ENCODE measurements at regions not wholly inside any gene's neighbourhood (a gene's known extent, or its start where the extent isn't known, plus 50 kb on each side); places are given as distances from the start of the nearest gene placed in this dataset.
A peak's percentile ranks its signal among the peaks of the same experiment; 100 is the strongest.
"Not testable (repeated sequence)": the region's sequence is repeated elsewhere in the genome, so short reads cannot be mapped to it uniquely, and the experiment has no call there.

DNA sequence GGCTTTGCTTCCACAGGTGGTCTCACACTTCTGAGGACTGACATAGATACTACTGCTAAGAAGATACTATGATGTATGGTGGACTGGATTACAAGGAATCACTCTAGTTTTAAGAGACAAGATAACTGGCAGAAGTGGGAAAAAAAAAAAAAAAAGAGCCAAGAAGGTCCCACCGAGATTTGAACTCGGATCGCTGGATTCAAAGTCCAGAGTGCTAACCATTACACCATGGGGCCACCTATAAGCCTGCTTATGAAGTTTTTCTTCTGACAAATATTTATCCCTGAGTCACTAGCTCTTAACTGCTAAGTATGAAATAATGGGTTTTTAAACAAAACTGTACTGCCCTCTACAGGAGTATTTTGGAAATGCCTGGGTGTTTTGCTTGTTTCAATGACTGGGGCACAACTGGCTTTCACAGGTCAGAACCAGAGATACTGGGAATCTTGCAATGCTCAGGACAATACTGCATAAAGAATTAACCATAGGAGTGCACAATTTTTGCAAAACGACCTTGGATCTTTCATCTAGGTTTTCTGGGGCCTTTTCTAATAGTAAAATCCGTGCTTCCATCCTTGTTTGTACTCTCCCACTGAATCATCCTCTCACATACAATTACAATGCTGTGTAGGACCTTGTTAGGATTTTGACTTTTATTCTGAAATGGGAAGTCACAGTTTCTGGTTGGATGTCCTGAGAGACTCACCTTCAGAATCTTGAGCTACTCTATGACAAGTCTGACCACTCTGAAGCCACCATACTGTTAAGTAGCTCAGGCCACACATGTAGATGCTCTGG, 116.3 kb downstream of the OR2B2 start:
- DNase-seq (ENCODE audit: low read depth in 1 of 2, low spot score in 1 of 2) = peak; percentile 77 to 93
- TF ChIP-seq CTCF (IDR thresholded peaks at IDR 0.05; ENCODE audit: low read depth, low read length) = peak; percentile 73
- Histone ChIP-seq H3K27me3 (no peaks in the 10 kb centered on the region), H3K4me3 (no peak overlapping the region), H3K36me3 (no peaks in the 10 kb centered on the region), H3K9me3 (ENCODE audit: low read depth) (no peaks in the 10 kb centered on the region), H3K4me1 (ENCODE audit: low read depth) (peaks cover 5% of the 10 kb centered on the region), H3K27ac (no peak overlapping the region)

- H3K4me3 ChIP-seq = peak overlapping the region; percentile 49
- no peaks in the 10 kb centered on the region for H3K36me3 ChIP-seq
- H3K27ac ChIP-seq = peak overlapping the region; percentile 63
- no peak for TF ChIP-seq CTCF (IDR thresholded peaks at IDR 0.05; ENCODE audit: low read depth, low read length)
- no peaks in the 10 kb centered on the region for H3K27me3 ChIP-seq
- no peaks in the 10 kb centered on the region for H3K9me3 ChIP-seq (ENCODE audit: low read depth)
- peak; percentile 10 to 83 for DNase-seq (ENCODE audit: low read depth in 1 of 2, low spot score in 1 of 2)
- H3K4me1 ChIP-seq (ENCODE audit: low read depth) = peaks cover 5% of the 10 kb centered on the region
Measured at GRCh38 chr6:27791182-27791943, 120.8 kb downstream of the OR2B2 start.

DNA sequence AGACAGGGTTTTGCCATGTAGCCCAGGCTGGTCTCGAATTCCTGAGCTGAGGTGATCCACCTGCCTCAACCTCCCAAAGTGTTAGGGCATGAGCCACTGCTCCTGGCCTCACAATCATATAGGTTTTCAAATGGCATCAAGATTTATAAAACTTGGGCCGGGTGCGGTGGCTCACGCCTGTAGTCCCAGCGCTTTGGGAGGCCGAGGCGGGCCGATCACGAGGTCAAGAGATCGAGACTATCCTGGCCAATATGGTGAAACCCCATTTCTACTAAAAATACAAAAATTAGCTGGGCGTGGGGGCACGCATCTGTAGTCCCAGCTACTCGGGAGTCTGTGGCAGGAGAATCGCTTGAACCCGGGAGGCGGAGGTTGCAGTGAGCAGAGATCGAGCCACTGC, 123.8 kb downstream of the OR2B2 start:
- H3K36me3 ChIP-seq; H3K9me3 ChIP-seq (ENCODE audit: low read depth); H3K4me1 ChIP-seq (ENCODE audit: low read depth); DNase-seq (ENCODE audit: low read depth in 1 of 2, low spot score in 1 of 2); H3K4me3 ChIP-seq; H3K27me3 ChIP-seq; H3K27ac ChIP-seq: not testable (repeated sequence)

DNA sequence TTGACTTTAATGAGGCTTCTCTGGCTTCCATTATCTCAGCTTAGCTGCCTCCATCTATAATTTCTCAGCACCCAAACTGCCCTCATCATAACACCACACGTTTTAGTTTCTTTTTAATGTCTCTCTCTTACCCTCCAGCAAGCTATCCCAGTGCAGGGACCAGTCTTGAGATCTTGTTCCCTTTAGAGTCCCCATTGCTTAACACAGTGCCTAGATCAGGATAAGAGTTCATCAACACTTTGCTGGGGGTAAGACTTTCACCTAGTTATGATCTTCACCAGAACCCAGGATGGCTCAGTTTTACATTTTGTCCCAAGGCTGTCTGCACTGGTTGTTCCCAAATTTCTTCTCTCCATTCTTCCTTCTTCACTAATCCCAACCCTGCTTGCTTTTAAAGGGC, 126.1 kb downstream of the OR2B2 start:
- Histone ChIP-seq H3K4me1 (ENCODE audit: low read depth) (no peaks in the 10 kb centered on the region), H3K36me3 (no peaks in the 10 kb centered on the region), H3K27me3 (no peaks in the 10 kb centered on the region), H3K9me3 (ENCODE audit: low read depth) (no peaks in the 10 kb centered on the region), H3K27ac (no peak overlapping the region), H3K4me3 (no peak overlapping the region)
- no peak for DNase-seq (ENCODE audit: low read depth in 1 of 2, low spot score in 1 of 2)
- no peak for TF ChIP-seq CTCF (IDR thresholded peaks at IDR 0.05; ENCODE audit: low read depth, low read length)

- no peak overlapping the region for H3K4me3 ChIP-seq
- H3K36me3 ChIP-seq = no peaks in the 10 kb centered on the region
- DNase-seq (ENCODE audit: low read depth in 1 of 2, low spot score in 1 of 2) = no peak
- TF ChIP-seq CTCF (IDR thresholded peaks at IDR 0.05; ENCODE audit: low read depth, low read length) = no peak
- H3K27ac ChIP-seq = no peak overlapping the region
- H3K4me1 ChIP-seq (ENCODE audit: low read depth) = no peaks in the 10 kb centered on the region
- no peaks in the 10 kb centered on the region for H3K27me3 ChIP-seq
- H3K9me3 ChIP-seq (ENCODE audit: low read depth) = no peaks in the 10 kb centered on the region
Measured at GRCh38 chr6:27785294-27785693, 126.9 kb downstream of the OR2B2 start.

DNA sequence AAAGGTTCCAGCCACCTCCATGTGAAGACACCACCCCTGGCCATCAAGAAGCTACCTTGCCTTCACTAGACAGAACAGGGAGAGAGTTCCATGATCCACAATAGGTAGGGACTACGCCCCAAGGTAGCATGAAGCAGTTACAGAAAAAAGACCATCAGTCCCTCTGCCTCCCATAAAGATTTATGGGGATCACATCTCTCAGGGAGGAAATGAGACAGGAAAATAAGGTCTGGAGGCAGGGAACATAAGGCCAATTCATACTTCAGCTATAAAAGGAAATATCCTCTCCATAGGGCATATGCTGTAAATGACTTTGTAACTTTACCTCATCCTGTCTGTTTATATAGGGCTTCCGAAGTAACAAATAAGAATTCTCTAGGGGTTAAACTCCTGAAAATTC, 129.4 kb downstream of the OR2B2 start:
- Histone ChIP-seq H3K4me3 (no peak overlapping the region), H3K4me1 (ENCODE audit: low read depth) (no peaks in the 10 kb centered on the region), H3K36me3 (no peaks in the 10 kb centered on the region), H3K27ac (no peak overlapping the region), H3K9me3 (ENCODE audit: low read depth) (no peaks in the 10 kb centered on the region), H3K27me3 (no peaks in the 10 kb centered on the region)
- TF ChIP-seq CTCF (IDR thresholded peaks at IDR 0.05; ENCODE audit: low read depth, low read length) = no peak
- no peak for DNase-seq (ENCODE audit: low read depth in 1 of 2, low spot score in 1 of 2)
